Ovary (tissue), 7 donors: ENCODE measurements at regions not wholly inside any gene's neighbourhood (a gene's known extent, or its start where the extent isn't known, plus 50 kb on each side); places are given as distances from the start of the nearest gene placed in this dataset.

Source experiments
- DNase-seq, 5 donors: peaks; one replicate each; pipeline ENCODE4 v3.0.0-alpha.2; 2019 to 2020
- H3K27ac ChIP-seq, 2 donors: fragments of 200-600 bp; one replicate each; pipeline versions ENCODE4 v1.5.1 to v1.8.0; 2019 to 2022
- H3K27me3 ChIP-seq: fragments of 200-600 bp; one replicate; pipeline ENCODE4 v1.8.0; 2022
- H3K36me3 ChIP-seq: fragments of 200-600 bp; sonication (generic); one replicate; pipeline ENCODE4 v1.5.1; 2019
- H3K4me1 ChIP-seq: one replicate; pipeline ENCODE4 v1.8.1; 2013; ENCODE audit warnings: mild to moderate bottlenecking, moderate library complexity; ENCODE audit not compliant: insufficient read depth
- H3K4me3 ChIP-seq: fragments of 200-600 bp; sonication (generic); one replicate; pipeline ENCODE4 v1.5.1; 2017
- H3K9me3 ChIP-seq, 2 donors: fragments of 200-600 bp in 1 of 2; sonication (generic) in 1 of 2; one replicate each; pipeline versions ENCODE4 v1.5.1 to v1.8.1; 2013 to 2019; ENCODE audit warnings: mild to moderate bottlenecking in 1 of 2, moderate library complexity in 1 of 2
- CTCF ChIP-seq, 3 donors: fragments of 450-650 bp in 2 of 3; fragments of 200-600 bp in 1 of 3; IDR thresholded peaks; one replicate each; pipeline versions ENCODE4 v1.5.1 to v1.8.0; 2016 to 2022; ENCODE audit warnings: antibody characterized with exemption in 3 of 3, mild to moderate bottlenecking in 1 of 3
- EP300 ChIP-seq: sonication (generic); formaldehyde crosslinking; IDR thresholded peaks from one replicate; pipeline ENCODE4 v1.6.1; 2017; ENCODE audit warnings: antibody characterized with exemption
- POLR2A ChIP-seq: fragments of 450-650 bp; IDR thresholded peaks from one replicate; pipeline ENCODE4 v1.6.1; 2017; ENCODE audit warnings: antibody characterized with exemption, mild to moderate bottlenecking, moderate library complexity
- WGBS, 3 donors: extraction: QIAGEN DNeasy Blood & Tissue Kit in 1 of 3; methylation state at CpG; one replicate each; pipeline versions ENCODE4 v1.1.5 to v1.1.7; 2013 to 2017; 5-methylcytosine and 5-hydroxymethylcytosine counted together
- intact Hi-C, 4 donors: fragments of 100-400 bp; cut with DNase I; formaldehyde crosslinking; loops; one replicate each; pipeline versions ENCODE4 v1.11.0 to v1.15.1; 2022 to 2023
- donor health status: DM: no; HTN: no; CAD: no; lungs with moderate emphysema.
- donor health status: DM: no; HTN: no; CAD: no.
- donor health status: Bipolar disorder and iron deficiency.
- donor health status: DM: no; HTN: no; CAD: no.
- donor health status: DM: yes; HTN: yes; CAD: no.

GRCh38 chr3:88596451-88596850 lies 446.7 kb downstream of the C3orf38 start:
- intact Hi-C loops: no loop called here
- Histone ChIP-seq H3K4me3 (no peak overlapping the region), H3K36me3 (no peaks in the 10 kb centered on the region), H3K27ac (no peak overlapping the region), H3K4me1 (no peaks in the 10 kb centered on the region), H3K27me3 (no peaks in the 10 kb centered on the region), H3K9me3 (no peaks in the 10 kb centered on the region)
- 77 to 83% (median 79%) methylated on average over 1 of the region's 1 CpG for WGBS, 3 donors
- TF ChIP-seq CTCF (IDR thresholded peaks at IDR 0.05): no peak
- no peak for TF ChIP-seq EP300
- no peak for DNase-seq

- H3K27me3 ChIP-seq: no peaks in the 10 kb centered on the region
- WGBS, 3 donors: 88 to 93% (median 92%) methylated on average over 5 of the region's 5 CpGs
- no peak for TF ChIP-seq EP300
- TF ChIP-seq CTCF (IDR thresholded peaks at IDR 0.05): no peak
- TF ChIP-seq POLR2A: no peak
- no peak overlapping the region for H3K4me3 ChIP-seq
- intact Hi-C loops: no loop called here
- no peak overlapping the region for H3K27ac ChIP-seq
- no peak for DNase-seq
- no peaks in the 10 kb centered on the region for H3K36me3 ChIP-seq
- no peaks in the 10 kb centered on the region for H3K4me1 ChIP-seq
- H3K9me3 ChIP-seq: no peaks in the 10 kb centered on the region
Observed at GRCh38 chr3:88610820-88611219, 461.1 kb downstream of the C3orf38 start.

GRCh38 chr3:88611826-88612326 lies 462.1 kb downstream of the C3orf38 start:
- WGBS, 3 donors: 11 to 29% (median 13%) methylated on average over 2 of the region's 2 CpGs
- H3K4me3 ChIP-seq: no peak overlapping the region
- H3K4me1 ChIP-seq: no peaks in the 10 kb centered on the region
- TF ChIP-seq EP300: no peak
- no peak for TF ChIP-seq CTCF (IDR thresholded peaks at IDR 0.05)
- no peak for TF ChIP-seq POLR2A
- H3K27ac ChIP-seq: no peak overlapping the region
- H3K27me3 ChIP-seq: no peaks in the 10 kb centered on the region
- no peaks in the 10 kb centered on the region for H3K36me3 ChIP-seq
- no peaks in the 10 kb centered on the region for H3K9me3 ChIP-seq
- intact Hi-C loops: no loop called here
- no peak for DNase-seq

- Histone ChIP-seq H3K4me1 (no peaks in the 10 kb centered on the region), H3K36me3 (no peaks in the 10 kb centered on the region), H3K27ac (no peak overlapping the region), H3K27me3 (no peaks in the 10 kb centered on the region), H3K4me3 (no peak overlapping the region), H3K9me3 (no peaks in the 10 kb centered on the region)
- intact Hi-C loops: no loop called here
- 30 to 65% (median 42%) methylated on average over 1 of the region's 1 CpG for WGBS, 3 donors
- no peak for TF ChIP-seq EP300
- TF ChIP-seq POLR2A: no peak
- no peak for TF ChIP-seq CTCF (IDR thresholded peaks at IDR 0.05)
- no peak for DNase-seq
Observed at GRCh38 chr3:88616413-88616812, 466.7 kb downstream of the C3orf38 start.

- H3K4me1 ChIP-seq: no peaks in the 10 kb centered on the region
- no peaks in the 10 kb centered on the region for H3K36me3 ChIP-seq
- H3K27ac ChIP-seq: no peak overlapping the region
- no peaks in the 10 kb centered on the region for H3K9me3 ChIP-seq
- intact Hi-C loops: no loop called here
- 91 to 95% (median 94%) methylated on average over 1 of the region's 1 CpG for WGBS, 3 donors
- no peaks in the 10 kb centered on the region for H3K27me3 ChIP-seq
- no peak for TF ChIP-seq CTCF (IDR thresholded peaks at IDR 0.05)
- TF ChIP-seq EP300: no peak
- TF ChIP-seq POLR2A: no peak
- H3K4me3 ChIP-seq: no peak overlapping the region
- no peak for DNase-seq
Observed at GRCh38 chr3:88617283-88617682, 467.5 kb downstream of the C3orf38 start.
